GM23338 (cell line): ENCODE measurements at regions not wholly inside any gene's neighbourhood (a gene's known extent, or its start where the extent isn't known, plus 50 kb on each side); places are given as distances from the start of the nearest gene placed in this dataset.

Source experiments
- CREB1 ChIP-seq: fragments of 250-450 bp; sonication (Bioruptor Pico); IDR thresholded peaks from 2 replicates; pipeline ENCODE4 v1.5.0; 2020; ENCODE audit warnings: low read depth, mild to moderate bottlenecking, moderate library complexity
- CTCF ChIP-seq, 2 experiments: fragments of 200-600 bp in 1 of 2; sonication (generic) in 1 of 2; conservative IDR thresholded peaks; 2 replicates each; pipeline versions ENCODE4 v1.5.1 to v1.6.1; 2016 to 2017; ENCODE audit warnings: antibody characterized with exemption in 2 of 2, low read depth in 2 of 2, mild to moderate bottlenecking in 2 of 2, moderate library complexity in 1 of 2

- TF ChIP-seq CTCF (conservative IDR thresholded peaks at IDR 0.05; ENCODE audit: low read depth in 2 of 2) (no peak), CREB1 (CRISPR knock-in tag) (no peak)
Observed at GRCh38 chr2:65915273-65915672, 482.9 kb upstream of the SPRED2 start.
